Tibial nerve (tissue), 4 donors: ENCODE measurements at regions not wholly inside any gene's neighbourhood (a gene's known extent, or its start where the extent isn't known, plus 50 kb on each side); places are given as distances from the start of the nearest gene placed in this dataset.

Experiments
- DNase-seq, 2 donors: peaks; one replicate each; pipeline ENCODE4 v3.0.0-alpha.2; 2019; ENCODE audit warnings: low spot score in 2 of 2
- H3K27ac ChIP-seq, 4 donors: fragments of 200-600 bp; sonication (generic) in 3 of 4; one replicate each; pipeline ENCODE4 v1.5.1; 2017 to 2019; ENCODE audit warnings: mild to moderate bottlenecking in 1 of 4
- H3K27me3 ChIP-seq, 2 donors: fragments of 200-600 bp; sonication (generic) in 1 of 2; one replicate each; pipeline versions ENCODE4 v1.5.1 to v1.6.0; 2017 to 2019
- H3K36me3 ChIP-seq, 3 donors: fragments of 200-600 bp; sonication (generic); one replicate each; pipeline ENCODE4 v1.5.1; 2018 to 2019
- H3K4me1 ChIP-seq, 4 donors: fragments of 200-600 bp; sonication (generic) in 3 of 4; one replicate each; pipeline ENCODE4 v1.5.1; 2017 to 2019
- H3K4me3 ChIP-seq, 4 donors: fragments of 200-600 bp; sonication (generic) in 3 of 4; one replicate each; pipeline ENCODE4 v1.5.1; 2017 to 2019; ENCODE audit warnings: mild to moderate bottlenecking in 1 of 4, moderate library complexity in 1 of 4
- H3K9me3 ChIP-seq, 4 donors: fragments of 200-600 bp; sonication (generic) in 3 of 4; one replicate each; pipeline ENCODE4 v1.5.1; 2017 to 2019
- CTCF ChIP-seq, 5 experiments: fragments of 200-600 bp in 3 of 5; fragments of 450-650 bp in 2 of 5; sonication (generic) in 3 of 5; IDR thresholded peaks; one replicate each; pipeline ENCODE4 v1.5.1; 2016 to 2019; ENCODE audit warnings: antibody characterized with exemption in 5 of 5, mild to moderate bottlenecking in 3 of 5, moderate library complexity in 2 of 5
- EP300 ChIP-seq, 2 donors: sonication (generic); formaldehyde crosslinking; IDR thresholded peaks; one replicate each; pipeline ENCODE4 v1.6.1; 2017; ENCODE audit warnings: antibody characterized with exemption in 2 of 2, mild to moderate bottlenecking in 1 of 2
- POLR2A ChIP-seq, 2 donors: fragments of 450-650 bp; IDR thresholded peaks; one replicate each; pipeline ENCODE4 v1.6.1; 2017; ENCODE audit warnings: antibody characterized with exemption in 2 of 2, mild to moderate bottlenecking in 2 of 2, moderate library complexity in 2 of 2
- WGBS, 2 donors: methylation state at CpG; one replicate each; pipeline ENCODE4 v1.1.5; 2018; 5-methylcytosine and 5-hydroxymethylcytosine counted together

GRCh38 chr3:178369006-178369405 lies 167.2 kb upstream of the KCNMB2 start:
- WGBS, 2 donors = 90 to 95% methylated on average over 1 of the region's 1 CpG

GRCh38 chr3:178369811-178370210 lies 166.4 kb upstream of the KCNMB2 start:
- Histone ChIP-seq H3K27me3 (no peaks in the 10 kb centered on the region), H3K27ac (no peak overlapping the region), H3K4me3 (no peak overlapping the region), H3K36me3 (no peaks in the 10 kb centered on the region), H3K4me1 (no peaks in the 10 kb centered on the region), H3K9me3 (peaks cover 0 to 8% (median 0%) of the 10 kb centered on the region in 4 donors)
- TF ChIP-seq EP300 (IDR thresholded peaks at IDR 0.05) = no peak
- TF ChIP-seq CTCF (IDR thresholded peaks at IDR 0.05) = no peak
- TF ChIP-seq POLR2A (IDR thresholded peaks at IDR 0.05) = no peak
- WGBS, 2 donors = 89 to 91% methylated on average over 2 of the region's 2 CpGs
- no peak for DNase-seq

More at GRCh38 chr3:178369006-178369405, 167.2 kb upstream of the KCNMB2 start:
- Histone ChIP-seq H3K27me3 (no peaks in the 10 kb centered on the region), H3K4me1 (no peaks in the 10 kb centered on the region), H3K4me3 (no peak overlapping the region), H3K27ac (no peak overlapping the region), H3K9me3 (peaks cover 0 to 8% (median 0%) of the 10 kb centered on the region in 4 donors), H3K36me3 (no peaks in the 10 kb centered on the region)
- no peak for DNase-seq
- TF ChIP-seq EP300 (IDR thresholded peaks at IDR 0.05) (no peak), CTCF (IDR thresholded peaks at IDR 0.05) (no peak), POLR2A (IDR thresholded peaks at IDR 0.05) (no peak)

- Histone ChIP-seq H3K4me1 (no peaks in the 10 kb centered on the region), H3K36me3 (no peaks in the 10 kb centered on the region), H3K27ac (no peak overlapping the region), H3K27me3 (no peaks in the 10 kb centered on the region), H3K9me3 (peaks cover 0 to 8% (median 0%) of the 10 kb centered on the region in 4 donors), H3K4me3 (no peak overlapping the region)
- TF ChIP-seq EP300 (IDR thresholded peaks at IDR 0.05) (no peak), CTCF (IDR thresholded peaks at IDR 0.05) (no peak), POLR2A (IDR thresholded peaks at IDR 0.05) (no peak)
- no peak for DNase-seq
- WGBS, 2 donors = 88 to 91% methylated on average over 5 of the region's 5 CpGs
Observed at GRCh38 chr3:178370387-178370786, 165.8 kb upstream of the KCNMB2 start.

- H3K27ac ChIP-seq = no peak overlapping the region
- H3K36me3 ChIP-seq = no peaks in the 10 kb centered on the region
- DNase-seq = no peak
- peaks cover 0 to 31% (median 0%) of the 10 kb centered on the region in 4 donors for H3K4me1 ChIP-seq
- TF ChIP-seq EP300 (IDR thresholded peaks at IDR 0.05) (no peak), CTCF (IDR thresholded peaks at IDR 0.05) (no peak), POLR2A (IDR thresholded peaks at IDR 0.05) (no peak)
- H3K4me3 ChIP-seq = no peak overlapping the region
- WGBS, 2 donors = 44 to 58% methylated on average over 1 of the region's 1 CpG
- no peaks in the 10 kb centered on the region for H3K9me3 ChIP-seq
- no peaks in the 10 kb centered on the region for H3K27me3 ChIP-seq
Observed at GRCh38 chr3:178381555-178381954, 154.7 kb upstream of the KCNMB2 start.

- no peak for DNase-seq
- 52 to 68% methylated on average over 1 of the region's 1 CpG for WGBS, 2 donors
- Histone ChIP-seq H3K27me3 (no peaks in the 10 kb centered on the region), H3K4me3 (no peak overlapping the region), H3K36me3 (no peaks in the 10 kb centered on the region), H3K4me1 (peaks cover 0 to 31% (median 0%) of the 10 kb centered on the region in 4 donors), H3K27ac (no peak overlapping the region), H3K9me3 (no peaks in the 10 kb centered on the region)
- TF ChIP-seq EP300 (IDR thresholded peaks at IDR 0.05) (no peak), CTCF (IDR thresholded peaks at IDR 0.05) (no peak), POLR2A (IDR thresholded peaks at IDR 0.05) (no peak)
Observed at GRCh38 chr3:178381971-178382448, 154.2 kb upstream of the KCNMB2 start.
